ENCODE measurements at regions not wholly inside any gene's neighbourhood (a gene's known extent, or its start where the extent isn't known, plus 50 kb on each side); places are given as distances from the start of the nearest gene placed in this dataset.
"Not testable (repeated sequence)": the region's sequence is repeated elsewhere in the genome, so short reads cannot be mapped to it uniquely, and the experiment has no call there.

GRCh38 chr11:16536513-16536912 lies 180.2 kb upstream of the SOX6 start:
- no peak for DNase-seq (ENCODE audit: low read depth)

DNA sequence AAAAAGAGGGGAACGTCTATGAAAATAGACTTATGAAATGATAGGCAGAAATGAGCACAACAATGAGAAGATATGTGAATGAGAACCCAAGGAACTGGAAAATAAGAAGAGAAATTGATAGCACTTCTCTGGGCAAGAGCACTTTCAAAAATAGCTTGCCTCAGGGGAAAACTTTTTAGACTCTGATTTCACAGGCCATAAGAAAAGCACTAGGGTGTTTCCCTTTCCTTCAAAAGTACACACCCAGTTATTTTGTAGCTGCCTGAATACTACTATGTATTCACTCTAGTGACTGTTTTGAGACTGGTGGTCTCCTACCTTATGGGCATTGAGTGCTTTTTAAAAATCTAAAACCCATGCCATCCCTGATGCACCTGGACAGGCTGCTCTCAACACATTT lies 172.3 kb upstream of the SOX6 start:
- DNase-seq (ENCODE audit: low read depth) = no peak

DNA sequence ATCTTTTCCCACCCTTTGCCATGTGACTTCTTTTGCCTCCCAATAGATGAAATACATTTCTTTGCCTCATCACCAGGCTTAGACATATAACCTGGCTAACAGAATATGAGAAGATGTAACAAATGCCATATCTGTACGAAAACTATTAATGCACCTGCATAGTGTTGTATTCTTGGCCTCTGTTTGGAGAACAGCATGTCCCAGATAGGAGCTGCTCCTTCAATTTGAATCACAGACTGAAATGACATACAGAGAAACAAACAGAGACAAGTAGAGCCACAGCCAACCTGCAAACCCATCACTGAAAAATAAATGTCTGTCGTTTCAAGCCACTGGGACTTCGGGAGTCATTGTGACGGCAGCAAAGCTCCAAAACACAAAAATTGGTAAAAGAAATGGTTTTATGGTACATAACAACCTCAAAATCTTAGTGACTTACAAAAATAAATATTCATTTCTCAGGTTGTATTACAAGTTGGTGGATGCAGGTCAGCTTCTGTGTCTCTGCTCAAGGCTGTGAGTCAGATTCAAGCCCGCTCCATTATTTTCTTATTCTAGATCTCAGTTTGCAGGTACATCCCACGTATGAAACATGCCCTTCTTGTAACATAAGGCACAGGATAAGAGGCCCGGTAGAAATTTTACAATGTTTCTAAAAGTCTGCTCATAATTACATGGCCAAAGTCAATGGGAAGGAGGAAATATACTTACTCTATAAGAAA lies 171.3 kb upstream of the SOX6 start:
- no peak for DNase-seq (ENCODE audit: low read depth)

GRCh38 chr11:16526947-16527346 lies 170.6 kb upstream of the SOX6 start:
- no peak for DNase-seq (ENCODE audit: low read depth)

- DNase-seq (ENCODE audit: low read depth) = not testable (repeated sequence)
These were observed 164.4 kb upstream of the SOX6 start for GRCh38 chr11:16520713-16521112.

DNA sequence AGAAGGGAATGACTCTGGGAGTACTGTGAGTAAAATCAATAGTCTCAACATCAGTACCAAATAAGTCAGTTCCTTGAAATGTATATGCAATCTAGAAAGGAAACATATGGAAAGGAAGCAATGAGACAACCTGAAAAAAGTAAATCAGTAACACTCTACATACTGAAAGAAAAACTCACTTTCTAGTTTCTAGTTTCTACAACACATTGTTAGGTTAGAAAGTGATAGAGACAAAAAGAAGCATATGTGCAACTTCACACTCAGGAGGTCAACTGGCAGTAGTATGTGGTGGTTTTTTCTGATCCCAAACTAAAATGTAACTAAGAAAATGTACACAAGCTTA lies 156.5 kb upstream of the SOX6 start:
- no peak for DNase-seq (ENCODE audit: low read depth)

DNA sequence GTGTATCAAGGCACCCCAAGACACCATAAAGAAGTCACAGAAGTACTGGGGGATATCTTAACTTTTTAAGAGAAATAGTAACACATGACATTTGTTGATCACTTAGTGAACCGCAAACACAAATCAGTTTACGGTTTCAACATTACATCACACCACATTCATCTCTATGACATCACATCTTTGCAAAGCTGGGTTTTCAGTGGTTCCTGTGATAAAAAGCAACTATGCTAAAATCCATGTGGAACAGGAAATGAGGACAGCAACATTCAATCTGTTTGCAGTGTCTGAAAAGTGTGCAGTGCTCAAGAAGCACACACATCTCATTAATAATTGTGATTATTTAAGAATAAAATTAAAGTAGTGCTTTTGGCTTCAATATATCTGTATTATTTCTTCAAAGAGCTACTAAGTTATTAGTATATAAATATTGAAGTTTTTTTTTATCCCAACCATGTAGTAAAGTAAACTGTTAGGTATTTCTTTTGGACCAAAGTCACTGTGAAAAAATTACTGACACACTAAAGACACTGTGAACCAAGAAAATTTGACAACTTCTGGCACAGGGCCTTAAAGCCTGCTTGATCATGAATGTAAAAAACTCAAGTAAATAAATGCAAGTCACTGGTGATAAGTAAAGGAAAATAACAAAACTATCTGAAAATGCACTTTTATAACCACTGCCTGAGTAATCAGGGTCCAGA lies 156.0 kb upstream of the SOX6 start:
- no peak for DNase-seq (ENCODE audit: low read depth)

- DNase-seq (ENCODE audit: low read depth) = no peak
These were observed 155.1 kb upstream of the SOX6 start for GRCh38 chr11:16511116-16512114.

GRCh38 chr11:16505481-16505880 lies 149.1 kb upstream of the SOX6 start:
- no peak for DNase-seq (ENCODE audit: low read depth)

DNA sequence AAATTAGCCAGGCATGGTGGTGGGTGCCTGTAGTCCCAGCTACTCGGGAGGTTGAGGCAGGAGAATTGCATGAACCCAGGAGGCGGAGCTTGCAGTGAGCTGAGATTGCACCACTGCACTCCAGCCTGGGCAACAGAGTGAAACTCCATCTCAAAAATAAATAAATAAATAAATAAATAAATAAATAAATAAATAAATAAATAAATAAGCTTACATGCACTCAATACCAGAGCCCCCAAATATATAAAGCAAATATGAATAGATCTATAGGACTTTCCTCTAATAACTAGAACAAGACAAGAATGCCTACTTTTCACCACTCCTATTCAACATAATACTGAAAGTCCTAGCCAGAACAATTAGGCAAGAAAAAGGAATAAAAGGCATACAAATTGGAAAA lies 147.5 kb upstream of the SOX6 start:
- DNase-seq (ENCODE audit: low read depth) = not testable (repeated sequence)

DNA sequence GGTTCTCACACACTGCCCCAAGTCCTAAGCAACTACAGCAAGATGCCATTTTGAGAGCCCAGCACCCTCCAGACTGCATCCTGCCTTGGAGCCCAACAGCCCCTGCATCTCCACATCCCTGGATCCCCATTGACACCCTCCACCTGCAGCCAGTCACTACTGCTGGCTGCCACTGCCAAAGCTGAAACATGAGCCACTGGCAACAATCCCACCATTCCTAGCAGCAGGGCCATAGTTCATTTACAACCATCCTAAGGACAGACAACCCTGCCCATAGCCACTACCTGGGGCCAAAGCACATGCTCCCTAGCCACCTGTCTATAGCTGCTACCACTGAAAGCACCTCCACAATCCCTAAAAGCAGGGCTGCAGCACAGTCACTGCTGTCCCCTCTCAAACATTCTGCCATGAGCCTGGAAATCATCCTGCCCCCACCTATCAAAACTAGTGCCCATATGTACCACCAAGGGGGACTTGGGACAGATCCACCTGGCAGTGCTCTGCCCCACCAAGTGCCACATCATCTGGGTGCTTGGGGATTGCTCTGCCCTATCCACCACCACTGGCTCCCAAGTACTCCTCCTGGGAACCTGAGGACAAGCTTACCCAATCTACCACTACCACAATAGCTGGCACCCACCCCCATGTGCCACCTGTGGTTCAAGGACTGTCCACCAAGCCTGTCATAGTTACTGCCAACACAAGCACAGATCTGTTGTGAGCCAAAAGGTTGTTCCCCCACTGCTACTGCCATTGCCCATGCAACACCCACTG lies 138.8 kb upstream of the SOX6 start:
- DNase-seq (ENCODE audit: low read depth) = no peak

DNA sequence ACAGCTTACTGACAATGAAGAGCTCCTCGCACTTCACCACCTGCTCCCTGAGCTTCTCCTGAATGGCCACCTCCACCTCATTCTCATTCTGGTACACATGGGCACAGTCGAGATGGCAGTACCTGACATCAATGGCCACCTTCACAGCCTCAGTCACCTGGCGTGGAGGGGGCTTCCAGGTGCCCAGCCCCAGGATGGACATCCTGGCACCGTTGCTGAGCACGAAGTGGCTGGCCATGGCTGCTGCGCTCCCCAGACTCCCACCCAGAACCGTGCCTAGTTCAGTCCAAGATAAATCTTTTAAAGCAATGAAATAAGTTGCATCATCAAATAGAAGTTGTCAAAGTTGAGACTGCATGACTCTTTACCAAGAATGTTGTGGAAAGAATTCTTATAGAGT lies 128.1 kb upstream of the SOX6 start:
- no peak for DNase-seq (ENCODE audit: low read depth)

- no peak for DNase-seq (ENCODE audit: low read depth)
These were observed 118.3 kb upstream of the SOX6 start for GRCh38 chr11:16474659-16475058.

DNA sequence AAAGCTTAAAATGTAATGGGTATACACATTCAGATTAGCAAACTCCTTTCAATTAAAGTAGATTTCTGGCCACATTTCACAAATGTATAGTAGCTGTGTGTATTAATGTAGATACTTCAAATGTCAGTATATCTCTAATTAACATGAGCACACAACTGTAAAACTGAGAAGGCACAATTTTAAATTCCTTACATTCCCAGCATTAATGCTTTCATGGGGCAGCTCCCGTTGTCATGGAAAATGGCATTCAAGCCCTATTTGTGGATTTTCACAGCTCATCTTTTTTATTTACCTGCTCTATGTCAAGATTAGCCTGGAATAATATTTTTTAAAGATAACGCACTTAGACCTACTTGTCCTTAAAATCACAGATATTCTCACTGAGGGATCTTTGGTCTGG lies 113.6 kb upstream of the SOX6 start:
- no peak for DNase-seq (ENCODE audit: low read depth)

GRCh38 chr11:16468735-16469453 lies 112.5 kb upstream of the SOX6 start:
- no peak for DNase-seq (ENCODE audit: low read depth)

- DNase-seq (ENCODE audit: low read depth) = no peak
These were observed 104.2 kb upstream of the SOX6 start for GRCh38 chr11:16460508-16460907.

DNA sequence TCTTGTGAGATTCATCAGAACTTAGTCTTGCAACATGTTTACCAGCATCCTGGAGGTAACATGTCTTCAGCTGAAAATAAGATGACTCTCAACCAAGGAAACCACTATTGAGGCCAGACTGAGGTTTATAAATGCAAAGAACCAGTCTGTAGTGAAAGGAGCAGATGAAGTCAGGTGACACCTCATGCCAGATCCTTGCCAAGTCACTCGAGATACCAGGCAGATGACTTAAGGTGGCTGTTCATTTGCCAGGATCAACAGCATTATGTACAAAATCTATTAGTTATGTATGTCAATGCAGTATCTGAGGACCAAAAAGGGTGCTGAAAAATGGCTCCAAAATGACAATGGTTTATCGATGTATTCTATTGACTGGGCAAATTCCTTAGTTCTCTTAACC lies 100.0 kb upstream of the SOX6 start:
- DNase-seq (ENCODE audit: low read depth) = no peak

- no peak for DNase-seq (ENCODE audit: low read depth)
These were observed 98.0 kb upstream of the SOX6 start for GRCh38 chr11:16454289-16454863.

DNA sequence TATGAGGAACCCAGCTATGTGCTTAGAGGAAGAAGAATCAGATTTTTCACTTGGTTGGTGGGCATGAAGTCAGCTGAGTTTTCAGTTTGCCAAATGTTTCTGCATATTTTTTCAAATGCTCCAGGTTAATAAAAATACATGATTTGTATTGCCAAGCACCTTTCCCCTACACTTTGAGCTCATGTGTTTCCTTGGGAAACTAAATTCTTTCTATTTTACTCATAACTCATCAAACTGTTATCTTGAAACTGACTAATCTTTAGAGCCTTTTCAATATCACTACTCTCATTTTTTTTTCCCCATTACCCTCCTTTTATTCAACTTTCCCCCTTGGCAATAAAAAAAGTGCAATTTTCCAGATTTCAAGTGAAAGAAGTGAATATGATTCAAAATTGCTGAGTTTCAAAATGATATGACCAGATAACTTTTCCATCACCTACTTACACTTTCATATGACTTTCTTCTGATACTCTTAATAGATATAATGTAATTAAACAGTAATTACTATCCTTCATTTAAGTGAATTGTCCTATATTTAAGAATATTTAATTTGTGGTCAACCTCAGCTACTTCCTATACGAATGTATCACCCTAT lies 91.9 kb upstream of the SOX6 start:
- DNase-seq (ENCODE audit: low read depth) = no peak

GRCh38 chr11:16441461-16441860 lies 85.1 kb upstream of the SOX6 start:
- no peak for DNase-seq (ENCODE audit: low read depth)

DNA sequence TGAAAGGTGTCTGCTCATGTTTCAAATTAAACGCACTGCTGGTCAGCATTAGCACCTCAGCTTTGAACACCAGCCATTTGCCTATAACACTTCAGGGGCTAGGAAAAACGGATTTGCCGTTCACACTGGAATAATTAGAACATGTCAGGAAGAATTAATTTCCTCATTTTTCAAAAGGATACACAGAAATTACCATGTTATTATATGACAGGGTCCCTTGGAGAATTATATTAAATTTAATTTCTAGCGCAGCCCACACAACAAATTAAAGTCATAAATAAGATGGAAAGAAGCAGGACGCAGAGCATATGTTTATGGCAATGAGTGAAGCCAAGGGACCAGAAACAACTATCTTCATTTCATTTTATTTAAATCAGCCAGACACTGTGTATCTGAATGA lies 83.8 kb upstream of the SOX6 start:
- no peak for DNase-seq (ENCODE audit: low read depth)

Measured in activated T-cell treated with anti-CD3 and anti-CD28 coated beads for 1 hour (primary cell).